ENCODE measurements at regions not wholly inside any gene's neighbourhood (a gene's known extent, or its start where the extent isn't known, plus 50 kb on each side); places are given as distances from the start of the nearest gene placed in this dataset.

DNA sequence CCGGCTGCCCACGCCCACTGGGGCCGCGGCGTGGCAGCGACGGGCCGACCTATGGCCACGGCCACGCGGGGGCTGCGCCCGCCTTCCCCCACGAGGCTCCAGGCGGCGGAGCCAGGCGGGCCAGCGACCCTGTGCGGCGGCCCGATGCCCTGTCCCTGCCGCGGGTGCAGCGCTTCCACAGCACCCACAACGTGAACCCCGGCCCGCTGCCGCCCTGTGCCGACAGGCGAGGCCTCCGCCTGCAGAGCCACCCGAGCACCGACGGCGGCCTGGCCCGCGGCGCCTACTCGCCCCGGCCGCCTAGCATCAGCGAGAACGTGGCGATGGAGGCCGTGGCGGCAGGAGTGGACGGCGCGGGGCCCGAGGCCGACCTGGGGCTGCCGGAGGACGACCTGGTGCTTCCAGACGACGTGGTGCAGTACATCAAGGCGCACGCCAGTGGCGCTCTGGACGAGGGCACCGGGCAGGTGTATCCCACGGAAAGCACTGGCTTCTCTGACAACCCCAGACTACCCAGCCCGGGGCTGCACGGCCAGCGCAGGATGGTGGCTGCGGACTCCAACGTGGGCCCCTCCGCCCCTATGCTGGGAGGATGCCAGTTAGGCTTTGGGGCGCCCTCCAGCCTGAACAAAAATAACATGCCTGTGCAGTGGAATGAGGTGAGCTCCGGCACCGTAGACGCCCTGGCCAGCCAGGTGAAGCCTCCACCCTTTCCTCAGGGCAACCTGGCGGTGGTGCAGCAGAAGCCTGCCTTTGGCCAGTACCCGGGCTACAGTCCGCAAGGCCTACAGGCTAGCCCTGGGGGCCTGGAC, 253.2 kb downstream of the GLI2 start:
- TF ChIP-seq, protein P1, sequence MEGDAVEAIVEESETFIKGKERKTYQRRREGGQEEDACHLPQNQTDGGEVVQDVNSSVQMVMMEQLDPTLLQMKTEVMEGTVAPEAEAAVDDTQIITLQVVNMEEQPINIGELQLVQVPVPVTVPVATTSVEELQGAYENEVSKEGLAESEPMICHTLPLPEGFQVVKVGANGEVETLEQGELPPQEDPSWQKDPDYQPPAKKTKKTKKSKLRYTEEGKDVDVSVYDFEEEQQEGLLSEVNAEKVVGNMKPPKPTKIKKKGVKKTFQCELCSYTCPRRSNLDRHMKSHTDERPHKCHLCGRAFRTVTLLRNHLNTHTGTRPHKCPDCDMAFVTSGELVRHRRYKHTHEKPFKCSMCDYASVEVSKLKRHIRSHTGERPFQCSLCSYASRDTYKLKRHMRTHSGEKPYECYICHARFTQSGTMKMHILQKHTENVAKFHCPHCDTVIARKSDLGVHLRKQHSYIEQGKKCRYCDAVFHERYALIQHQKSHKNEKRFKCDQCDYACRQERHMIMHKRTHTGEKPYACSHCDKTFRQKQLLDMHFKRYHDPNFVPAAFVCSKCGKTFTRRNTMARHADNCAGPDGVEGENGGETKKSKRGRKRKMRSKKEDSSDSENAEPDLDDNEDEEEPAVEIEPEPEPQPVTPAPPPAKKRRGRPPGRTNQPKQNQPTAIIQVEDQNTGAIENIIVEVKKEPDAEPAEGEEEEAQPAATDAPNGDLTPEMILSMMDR (IDR thresholded peaks at IDR 0.05; ENCODE audit: control extremely low read depth, extremely low read depth, low read depth, missing control alignments) = no peak
- no peak for DNase-seq (ENCODE audit: extremely low spot score)
- ChIA-PET CTCF (no interaction called here), POLR2A (no interaction called here)

DNA sequence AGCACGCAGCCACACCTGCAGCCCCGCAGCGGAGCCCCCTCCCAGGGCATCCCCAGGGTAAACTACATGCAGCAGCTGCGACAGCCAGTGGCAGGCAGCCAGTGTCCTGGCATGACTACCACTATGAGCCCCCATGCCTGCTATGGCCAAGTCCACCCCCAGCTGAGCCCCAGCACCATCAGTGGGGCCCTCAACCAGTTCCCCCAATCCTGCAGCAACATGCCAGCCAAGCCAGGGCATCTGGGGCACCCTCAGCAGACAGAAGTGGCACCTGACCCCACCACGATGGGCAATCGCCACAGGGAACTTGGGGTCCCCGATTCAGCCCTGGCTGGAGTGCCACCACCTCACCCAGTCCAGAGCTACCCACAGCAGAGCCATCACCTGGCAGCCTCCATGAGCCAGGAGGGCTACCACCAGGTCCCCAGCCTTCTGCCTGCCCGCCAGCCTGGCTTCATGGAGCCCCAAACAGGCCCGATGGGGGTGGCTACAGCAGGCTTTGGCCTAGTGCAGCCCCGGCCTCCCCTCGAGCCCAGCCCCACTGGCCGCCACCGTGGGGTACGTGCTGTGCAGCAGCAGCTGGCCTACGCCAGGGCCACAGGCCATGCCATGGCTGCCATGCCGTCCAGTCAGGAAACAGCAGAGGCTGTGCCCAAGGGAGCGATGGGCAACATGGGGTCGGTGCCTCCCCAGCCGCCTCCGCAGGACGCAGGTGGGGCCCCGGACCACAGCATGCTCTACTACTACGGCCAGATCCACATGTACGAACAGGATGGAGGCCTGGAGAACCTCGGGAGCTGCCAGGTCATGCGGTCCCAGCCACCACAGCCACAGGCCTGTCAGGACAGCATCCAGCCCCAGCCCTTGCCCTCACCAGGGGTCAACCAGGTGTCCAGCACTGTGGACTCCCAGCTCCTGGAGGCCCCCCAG, 254.1 kb downstream of the GLI2 start:
- ChIA-PET POLR2A (no interaction called here), CTCF (no interaction called here)
- DNase-seq (ENCODE audit: extremely low spot score) = no peak
- TF ChIP-seq, protein P1 (IDR thresholded peaks at IDR 0.05; ENCODE audit: control extremely low read depth, extremely low read depth, low read depth, missing control alignments) = no peak

DNA sequence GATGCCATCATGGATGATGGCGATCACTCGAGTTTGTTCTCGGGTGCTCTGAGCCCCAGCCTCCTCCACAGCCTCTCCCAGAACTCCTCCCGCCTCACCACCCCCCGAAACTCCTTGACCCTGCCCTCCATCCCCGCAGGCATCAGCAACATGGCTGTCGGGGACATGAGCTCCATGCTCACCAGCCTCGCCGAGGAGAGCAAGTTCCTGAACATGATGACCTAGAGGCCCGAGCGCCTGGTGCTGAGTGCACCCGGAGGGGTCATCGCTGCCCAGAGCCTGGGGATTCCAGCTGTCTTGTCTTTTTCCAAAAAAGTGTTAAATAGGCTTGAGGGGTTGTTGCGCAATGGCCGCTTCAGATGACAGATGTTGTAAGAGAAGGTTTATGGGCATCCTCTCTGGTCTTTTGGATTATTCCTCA, 254.8 kb downstream of the GLI2 start:
- POLR2A ChIA-PET = no interaction called here

DNA sequence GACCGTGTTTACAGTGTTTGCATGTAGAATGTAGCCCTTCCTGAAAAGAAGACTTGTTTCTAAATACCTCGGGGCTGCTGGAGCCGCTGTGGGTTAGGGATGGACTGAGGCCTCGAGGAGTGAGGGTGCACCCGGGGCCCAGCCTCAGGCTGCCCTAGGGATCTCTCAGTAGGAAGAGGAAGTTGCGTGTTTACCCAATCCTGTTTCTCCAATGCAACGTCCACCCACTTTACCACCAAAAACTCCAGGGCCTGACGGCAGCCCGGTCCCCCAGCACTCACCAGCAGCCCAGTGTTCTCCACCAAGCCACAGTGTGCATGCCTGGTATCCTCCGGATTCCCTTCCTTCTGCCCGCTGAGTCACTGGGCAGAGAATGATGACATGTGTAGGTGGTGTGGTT, 255.8 kb downstream of the GLI2 start:
- ChIA-PET POLR2A (no interaction called here), CTCF (no interaction called here)
- TF ChIP-seq, protein P1 (IDR thresholded peaks at IDR 0.05; ENCODE audit: control extremely low read depth, extremely low read depth, low read depth, missing control alignments) = no peak
- no peak for DNase-seq (ENCODE audit: extremely low spot score)

More for the DNA sequence above, 254.8 kb downstream of the GLI2 start:
- DNase-seq (ENCODE audit: extremely low spot score) = no peak
- TF ChIP-seq, protein P1 (IDR thresholded peaks at IDR 0.05; ENCODE audit: control extremely low read depth, extremely low read depth, low read depth, missing control alignments) = no peak
- CTCF ChIA-PET = no interaction called here

DNA sequence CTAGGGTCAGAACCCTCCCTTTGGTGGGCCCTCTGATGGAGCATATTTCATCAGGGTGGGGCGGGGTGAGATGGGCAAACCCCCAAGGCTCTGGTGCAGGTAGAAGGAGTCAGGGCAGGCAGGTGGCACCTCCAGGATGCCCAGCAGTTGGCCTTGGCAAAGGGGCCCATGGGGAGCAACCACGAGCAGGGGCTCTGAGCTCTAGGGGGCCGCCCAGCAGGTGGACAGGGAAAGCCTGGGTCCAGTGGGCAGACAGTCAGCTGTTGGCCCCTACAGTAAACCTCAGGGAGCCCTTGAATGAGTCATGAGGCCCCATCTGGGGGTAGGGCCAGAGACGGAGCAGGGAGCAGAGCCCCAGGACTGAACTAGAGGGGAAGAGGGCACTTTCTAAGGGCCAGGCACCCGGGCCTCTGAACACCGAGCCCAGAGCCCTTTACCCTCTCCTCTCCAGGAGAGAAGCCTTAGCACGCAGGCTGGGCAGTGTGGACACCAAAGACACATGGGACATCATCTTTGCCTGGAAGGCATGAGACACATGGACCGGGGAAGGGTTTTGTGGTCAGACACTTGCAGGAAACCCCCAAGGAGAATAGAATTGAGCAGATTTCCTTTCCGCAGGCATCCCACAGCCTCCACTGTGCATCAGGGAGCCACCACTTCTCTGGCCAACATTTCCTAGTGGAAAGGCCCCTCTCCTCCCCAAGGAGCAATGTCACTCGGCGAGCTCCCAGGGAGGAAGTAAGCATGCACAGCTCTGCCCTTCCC, 257.3 kb downstream of the GLI2 start:
- ChIA-PET CTCF (no interaction called here), POLR2A (no interaction called here)
- TF ChIP-seq, protein P1 (IDR thresholded peaks at IDR 0.05; ENCODE audit: control extremely low read depth, extremely low read depth, low read depth, missing control alignments) = no peak
- DNase-seq (ENCODE audit: extremely low spot score) = no peak

DNA sequence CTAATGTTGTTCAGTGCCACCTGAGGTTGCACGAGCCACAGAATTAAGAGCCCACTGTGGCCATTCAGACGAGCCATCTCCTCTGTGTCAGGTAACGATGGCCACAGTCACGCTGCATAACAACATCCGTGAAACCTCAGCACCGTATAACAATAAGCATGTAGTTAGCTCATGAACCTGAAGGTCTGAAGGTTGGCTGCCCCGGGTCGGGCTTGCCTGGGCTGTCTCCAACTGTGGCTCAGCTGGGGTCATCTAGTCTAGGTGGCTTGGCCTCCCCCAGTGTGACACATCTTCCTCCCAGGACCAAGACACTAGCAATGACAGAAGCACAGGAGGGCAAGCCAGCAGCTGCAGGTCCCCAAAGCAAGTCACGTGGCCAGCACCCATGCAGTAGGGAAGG, 258.0 kb downstream of the GLI2 start:
- ChIA-PET CTCF (no interaction called here), POLR2A (no interaction called here)
- TF ChIP-seq, protein P1 (IDR thresholded peaks at IDR 0.05; ENCODE audit: control extremely low read depth, extremely low read depth, low read depth, missing control alignments) = no peak
- DNase-seq (ENCODE audit: extremely low spot score) = no peak
